ENCODE measurements at regions not wholly inside any gene's neighbourhood (a gene's known extent, or its start where the extent isn't known, plus 50 kb on each side); places are given as distances from the start of the nearest gene placed in this dataset.

DNA sequence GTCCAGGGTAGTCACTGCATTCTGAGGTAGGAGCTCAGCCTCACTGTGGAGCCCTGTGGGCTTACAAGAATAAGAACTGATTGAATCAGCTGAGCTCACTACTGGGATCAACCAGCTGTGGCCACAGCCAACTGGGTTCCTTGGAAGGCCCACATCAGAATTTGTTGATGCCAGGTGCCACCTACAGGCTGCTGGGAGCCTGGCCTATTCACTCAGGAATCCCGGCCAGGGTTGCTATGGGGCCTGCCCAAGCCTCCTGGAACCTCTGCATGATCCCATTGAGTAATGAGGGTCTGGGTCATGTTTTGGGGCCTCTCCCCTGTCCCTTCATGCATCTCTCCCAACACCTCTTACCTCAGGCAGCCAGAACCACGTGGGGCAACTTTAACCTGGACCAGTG lies 53.9 kb upstream of the KIAA1210 start:
- WGBS, 2 experiments (ENCODE audit: low coverage in 1 of 2, low lambda C conversion rate in 2 of 2, missing lambda C conversion rate in 2 of 2): 8 to 48% methylated on average over 1 to 2 of the region's 2 CpGs
- Histone ChIP-seq H3K36me3 (ENCODE audit: low read depth) (no peaks in the 10 kb centered on the region), H3K4me1 (ENCODE audit: insufficient read depth) (no peaks in the 10 kb centered on the region), H3K4me3 (no peak overlapping the region), H3K9me2 (ENCODE audit: insufficient read depth) (no peaks in the 10 kb centered on the region), H2AFZ (no peak overlapping the region), H3K9me3 (ENCODE audit: low read depth) (no peaks in the 10 kb centered on the region), H3K79me2 (ENCODE audit: insufficient read depth) (no peaks in the 10 kb centered on the region), H3K9ac (no peak overlapping the region), H3K27me3 (replicated peaks; ENCODE audit: insufficient read depth) (no peaks in the 10 kb centered on the region), H3K27ac (no peak overlapping the region), H3F3A (ENCODE audit: insufficient read depth) (no peaks in the 10 kb centered on the region), H4K20me1 (ENCODE audit: insufficient read depth) (no peaks in the 10 kb centered on the region), H3K4me2 (ENCODE audit: unreplicated experiment) (no peak overlapping the region)
- in situ Hi-C loops (cut with MboI): no loop called here
- TF ChIP-seq EZH2phosphoT487 (IDR thresholded peaks at IDR 0.05; ENCODE audit: insufficient read depth, low read depth): no peak
- no peak for TF ChIP-seq EZH2 (IDR thresholded peaks at IDR 0.05; ENCODE audit: insufficient read depth, poor library complexity, severe bottlenecking)
- DNase-seq: peak; percentile 51

DNA sequence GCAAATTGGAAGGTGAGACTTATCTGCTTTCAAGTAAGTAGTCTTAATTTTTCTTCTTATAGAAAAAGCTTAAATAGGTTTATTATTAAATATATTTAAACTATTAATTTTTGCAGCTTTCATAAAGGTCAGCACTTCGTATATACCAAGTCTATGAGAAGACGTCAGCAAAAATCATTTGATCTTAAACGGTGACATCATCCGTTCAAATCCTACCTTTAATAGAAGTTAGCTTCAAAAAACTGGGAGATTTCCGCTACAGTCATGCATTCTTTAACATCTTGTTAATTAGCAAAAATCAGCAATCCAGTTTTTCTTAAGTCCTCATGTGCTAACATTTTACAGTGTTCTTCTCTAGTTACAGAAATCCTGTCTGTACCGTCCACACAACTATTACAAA lies 49.9 kb upstream of the PGRMC1 start:
- no peaks in the 10 kb centered on the region for H4K20me1 ChIP-seq (ENCODE audit: insufficient read depth)
- H3K4me3 ChIP-seq: no peak overlapping the region
- WGBS, 2 experiments (ENCODE audit: low coverage in 1 of 2, low lambda C conversion rate in 2 of 2, missing lambda C conversion rate in 2 of 2): 93 to 94% methylated on average over 6 of the region's 6 CpGs
- H3K9me2 ChIP-seq (ENCODE audit: insufficient read depth): no peaks in the 10 kb centered on the region
- H3K9ac ChIP-seq: no peak overlapping the region
- no peaks in the 10 kb centered on the region for H3K27me3 ChIP-seq (replicated peaks; ENCODE audit: insufficient read depth)
- H3K9me3 ChIP-seq (ENCODE audit: low read depth): no peaks in the 10 kb centered on the region
- no peak for DNase-seq
- TF ChIP-seq EZH2 (IDR thresholded peaks at IDR 0.05; ENCODE audit: insufficient read depth, poor library complexity, severe bottlenecking): no peak
- TF ChIP-seq EZH2phosphoT487 (IDR thresholded peaks at IDR 0.05; ENCODE audit: insufficient read depth, low read depth): no peak
- H3K36me3 ChIP-seq (ENCODE audit: low read depth): no peaks in the 10 kb centered on the region
- in situ Hi-C loops (cut with MboI): no loop called here
- H3F3A ChIP-seq (ENCODE audit: insufficient read depth): peaks cover 14% of the 10 kb centered on the region; the same call in 1 of the 2 replicates
- no peaks in the 10 kb centered on the region for H3K79me2 ChIP-seq (ENCODE audit: insufficient read depth)
- no peak overlapping the region for H3K27ac ChIP-seq
- H2AFZ ChIP-seq: no peak overlapping the region
- H3K4me2 ChIP-seq (ENCODE audit: unreplicated experiment): no peak overlapping the region
- H3K4me1 ChIP-seq (ENCODE audit: insufficient read depth): peaks cover 7% of the 10 kb centered on the region
